ENCODE measurements at regions not wholly inside any gene's neighbourhood (a gene's known extent, or its start where the extent isn't known, plus 50 kb on each side); places are given as distances from the start of the nearest gene placed in this dataset.

GRCh38 chr3:116950301-116951055 is 240.9 kb downstream of the TUSC7 start:
- no peaks in the 10 kb centered on the region for H3K4me1 Mint-ChIP-seq
- H3K4me3 Mint-ChIP-seq: no peak overlapping the region
- no peak for TF ChIP-seq CTCF (IDR thresholded peaks at IDR 0.05)
- H3K9me3 Mint-ChIP-seq: no peaks in the 10 kb centered on the region
- H3K27me3 Mint-ChIP-seq (ENCODE audit: low read depth, poor library complexity): no peaks in the 10 kb centered on the region
- no peak for DNase-seq
- H3K36me3 Mint-ChIP-seq (ENCODE audit: low read depth): no peaks in the 10 kb centered on the region
- no peak overlapping the region for H3K27ac Mint-ChIP-seq

- Mint-ChIP-seq H3K36me3 (ENCODE audit: low read depth) (no peaks in the 10 kb centered on the region), H3K9me3 (no peaks in the 10 kb centered on the region), H3K4me3 (no peak overlapping the region), H3K4me1 (no peaks in the 10 kb centered on the region), H3K27ac (no peak overlapping the region), H3K27me3 (ENCODE audit: low read depth, poor library complexity) (no peaks in the 10 kb centered on the region)
- TF ChIP-seq CTCF (IDR thresholded peaks at IDR 0.05): no peak
- no peak for DNase-seq
Observed at GRCh38 chr3:116951610-116952009, 242.0 kb downstream of the TUSC7 start.

- Mint-ChIP-seq H3K9me3 (no peaks in the 10 kb centered on the region), H3K36me3 (ENCODE audit: low read depth) (no peaks in the 10 kb centered on the region), H3K27ac (no peak overlapping the region), H3K4me3 (no peak overlapping the region), H3K4me1 (no peaks in the 10 kb centered on the region), H3K27me3 (ENCODE audit: low read depth, poor library complexity) (no peaks in the 10 kb centered on the region)
- no peak for TF ChIP-seq CTCF (IDR thresholded peaks at IDR 0.05)
- no peak for DNase-seq
Observed at GRCh38 chr3:116958291-116958690, 248.7 kb downstream of the TUSC7 start.

GRCh38 chr3:116961106-116961505 is 251.5 kb downstream of the TUSC7 start:
- Mint-ChIP-seq H3K27me3 (ENCODE audit: low read depth, poor library complexity) (no peaks in the 10 kb centered on the region), H3K4me3 (no peak overlapping the region), H3K36me3 (ENCODE audit: low read depth) (no peaks in the 10 kb centered on the region), H3K27ac (no peak overlapping the region), H3K4me1 (no peaks in the 10 kb centered on the region), H3K9me3 (no peaks in the 10 kb centered on the region)
- TF ChIP-seq CTCF (IDR thresholded peaks at IDR 0.05): no peak
- no peak for DNase-seq

- Mint-ChIP-seq H3K4me1 (no peaks in the 10 kb centered on the region), H3K27ac (no peak overlapping the region), H3K4me3 (no peak overlapping the region), H3K36me3 (ENCODE audit: low read depth) (no peaks in the 10 kb centered on the region), H3K27me3 (ENCODE audit: low read depth, poor library complexity) (no peaks in the 10 kb centered on the region), H3K9me3 (no peaks in the 10 kb centered on the region)
- DNase-seq: no peak
- no peak for TF ChIP-seq CTCF (IDR thresholded peaks at IDR 0.05)
Observed at GRCh38 chr3:116963802-116964201, 254.2 kb downstream of the TUSC7 start.

GRCh38 chr3:116966649-116967048 is 257.1 kb downstream of the TUSC7 start:
- no peak for DNase-seq
- no peak for TF ChIP-seq CTCF (IDR thresholded peaks at IDR 0.05)
- no peaks in the 10 kb centered on the region for H3K9me3 Mint-ChIP-seq
- H3K36me3 Mint-ChIP-seq (ENCODE audit: low read depth): no peaks in the 10 kb centered on the region
- no peak overlapping the region for H3K27ac Mint-ChIP-seq
- H3K4me3 Mint-ChIP-seq: no peak overlapping the region
- H3K27me3 Mint-ChIP-seq (ENCODE audit: low read depth, poor library complexity): peaks cover 4% of the 10 kb centered on the region
- H3K4me1 Mint-ChIP-seq: no peaks in the 10 kb centered on the region

Data from nephron progenitor cell (in vitro differentiated cells).